Esophagus squamous epithelium (tissue), 5 donors: ENCODE measurements at regions not wholly inside any gene's neighbourhood (a gene's known extent, or its start where the extent isn't known, plus 50 kb on each side); places are given as distances from the start of the nearest gene placed in this dataset.
A peak's percentile ranks its signal among the peaks of the same experiment; 100 is the strongest.

ENCODE experiments used
- DNase-seq: peaks from one replicate; lab custom pipeline; 2025; lab: John Stamatoyannopoulos, UW
- H3K27ac ChIP-seq, 4 donors: fragments of 200-600 bp; sonication (generic); one replicate each; pipeline ENCODE4 v1.5.1; 2016 to 2019; ENCODE audit warnings: mild to moderate bottlenecking in 1 of 4
- H3K27me3 ChIP-seq, 4 donors: fragments of 200-600 bp; sonication (generic); 1 replicate in 3 of 4; 2 replicates in 1 of 4; pipeline versions ENCODE4 v1.5.1 to v1.6.0; 2017 to 2021; ENCODE audit warnings: antibody characterized with exemption in 1 of 4
- H3K36me3 ChIP-seq, 3 donors: fragments of 200-600 bp; sonication (generic); one replicate each; pipeline ENCODE4 v1.5.1; 2016 to 2019
- H3K4me1 ChIP-seq, 3 donors: fragments of 200-600 bp; sonication (generic); one replicate each; pipeline ENCODE4 v1.5.1; 2017 to 2019
- H3K4me3 ChIP-seq, 4 donors: fragments of 200-600 bp; sonication (generic); 1 replicate in 3 of 4; 2 replicates in 1 of 4; pipeline ENCODE4 v1.5.1; 2016 to 2019; ENCODE audit warnings: mild to moderate bottlenecking in 2 of 4, moderate library complexity in 1 of 4
- H3K9me3 ChIP-seq, 3 donors: fragments of 200-600 bp; sonication (generic); one replicate each; pipeline ENCODE4 v1.5.1; 2016 to 2019
- POLR2A ChIP-seq, 4 donors: fragments of 450-650 bp; IDR thresholded peaks; one replicate each; pipeline ENCODE4 v1.6.1; 2017; ENCODE audit warnings: antibody characterized with exemption in 4 of 4, mild to moderate bottlenecking in 4 of 4, moderate library complexity in 3 of 4
- WGBS, 2 donors: methylation state at CpG; one replicate each; pipeline ENCODE4 v1.1.5; 2018; 5-methylcytosine and 5-hydroxymethylcytosine counted together
- intact Hi-C: fragments of 100-400 bp; cut with DNase I; formaldehyde crosslinking; loops from one replicate; pipeline ENCODE4 v1.15.0; 2022
- TF ChIP-seq, protein P1 (sequence below), 6 experiments: fragments of 450-650 bp in 4 of 6; fragments of 200-600 bp in 2 of 6; sonication (generic) in 2 of 6; IDR thresholded peaks; one replicate each; pipeline ENCODE4 v1.5.1; 2016 to 2019; ENCODE audit warnings: antibody characterized with exemption in 6 of 6, mild to moderate bottlenecking in 4 of 6, moderate library complexity in 4 of 6
- donor health status: DM: yes; HTN: yes; CAD: no.

DNA sequence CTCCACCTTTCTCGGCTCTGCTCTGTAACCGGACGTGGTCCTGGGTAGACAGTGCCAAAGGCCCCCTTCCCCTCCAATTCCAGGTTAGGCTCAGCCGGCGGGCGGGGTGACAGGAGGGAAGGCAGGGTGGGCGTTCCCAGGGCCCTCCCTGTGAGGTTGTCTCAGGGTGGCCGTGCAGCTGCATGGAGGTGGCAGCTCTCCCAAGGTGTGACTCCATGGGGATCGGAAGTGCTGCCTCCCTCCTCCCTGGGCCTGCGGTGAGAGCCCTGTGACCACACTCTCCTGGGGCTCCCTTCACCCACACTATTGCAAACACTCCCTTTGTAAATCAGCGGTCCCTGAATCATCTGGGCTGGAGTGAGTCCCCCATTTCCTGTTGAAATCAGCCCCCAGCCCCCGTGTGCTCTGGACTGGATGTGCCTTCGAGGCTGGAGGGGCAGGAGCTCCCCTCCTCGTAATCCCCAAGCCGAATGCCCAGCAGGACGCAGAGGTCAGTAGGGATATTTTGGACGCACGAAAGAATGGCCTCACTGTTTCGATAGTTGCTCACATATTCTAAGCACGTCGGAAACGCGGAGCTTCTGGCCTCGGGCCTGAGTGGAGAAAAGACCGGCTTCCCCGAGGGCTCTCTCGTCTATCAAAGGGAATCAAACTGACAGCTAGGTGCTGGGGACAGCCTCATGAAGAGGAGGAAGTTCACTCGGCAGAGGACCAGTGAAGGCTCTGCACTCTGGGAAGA lies 107.6 kb upstream of the COL5A1 start:
- no peak for DNase-seq
- TF ChIP-seq, protein P1, sequence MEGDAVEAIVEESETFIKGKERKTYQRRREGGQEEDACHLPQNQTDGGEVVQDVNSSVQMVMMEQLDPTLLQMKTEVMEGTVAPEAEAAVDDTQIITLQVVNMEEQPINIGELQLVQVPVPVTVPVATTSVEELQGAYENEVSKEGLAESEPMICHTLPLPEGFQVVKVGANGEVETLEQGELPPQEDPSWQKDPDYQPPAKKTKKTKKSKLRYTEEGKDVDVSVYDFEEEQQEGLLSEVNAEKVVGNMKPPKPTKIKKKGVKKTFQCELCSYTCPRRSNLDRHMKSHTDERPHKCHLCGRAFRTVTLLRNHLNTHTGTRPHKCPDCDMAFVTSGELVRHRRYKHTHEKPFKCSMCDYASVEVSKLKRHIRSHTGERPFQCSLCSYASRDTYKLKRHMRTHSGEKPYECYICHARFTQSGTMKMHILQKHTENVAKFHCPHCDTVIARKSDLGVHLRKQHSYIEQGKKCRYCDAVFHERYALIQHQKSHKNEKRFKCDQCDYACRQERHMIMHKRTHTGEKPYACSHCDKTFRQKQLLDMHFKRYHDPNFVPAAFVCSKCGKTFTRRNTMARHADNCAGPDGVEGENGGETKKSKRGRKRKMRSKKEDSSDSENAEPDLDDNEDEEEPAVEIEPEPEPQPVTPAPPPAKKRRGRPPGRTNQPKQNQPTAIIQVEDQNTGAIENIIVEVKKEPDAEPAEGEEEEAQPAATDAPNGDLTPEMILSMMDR (IDR thresholded peaks at IDR 0.05), result no peak
- no peak for TF ChIP-seq POLR2A (IDR thresholded peaks at IDR 0.05)
- peaks cover 0 to 72% (median 0%) of the 10 kb centered on the region in 4 donors for H3K27me3 ChIP-seq
- H3K36me3 ChIP-seq, result no peaks in the 10 kb centered on the region
- H3K27ac ChIP-seq, result no peak overlapping the region
- peaks cover 0 to 12% (median 5%) of the 10 kb centered on the region in 3 donors for H3K4me1 ChIP-seq
- H3K4me3 ChIP-seq, result no peak overlapping the region
- H3K9me3 ChIP-seq, result peaks cover 0 to 13% (median 8%) of the 10 kb centered on the region in 3 donors
- intact Hi-C loops, result no loop called here
- 54 to 66% methylated on average over 6 to 19 of the region's 28 CpGs for WGBS, 2 donors

DNA sequence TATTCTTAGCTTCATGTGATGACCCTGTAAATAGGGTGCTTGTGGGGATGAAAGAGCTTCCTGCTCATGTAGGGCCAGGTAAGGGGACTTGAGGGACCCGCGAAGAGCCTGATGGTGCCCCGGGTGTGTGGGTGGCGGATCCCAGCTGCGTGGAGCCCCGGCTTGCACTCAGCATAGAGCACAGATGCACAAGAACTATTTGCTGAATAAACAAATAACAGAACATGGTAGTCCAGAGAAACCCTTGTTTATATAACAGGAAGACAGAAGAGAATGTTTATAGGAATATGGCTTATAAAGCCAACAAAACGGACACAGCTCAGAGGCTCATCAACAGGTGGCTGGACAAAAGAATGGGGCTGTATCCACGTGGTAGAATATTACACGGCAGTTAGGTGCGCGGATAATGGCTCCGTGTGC lies 106.9 kb upstream of the COL5A1 start:
- WGBS, 2 donors, result 43 to 55% methylated on average over 10 to 12 of the region's 12 CpGs
- Histone ChIP-seq H3K4me3 (no peak overlapping the region), H3K27me3 (peaks cover 0 to 73% (median 0%) of the 10 kb centered on the region in 4 donors), H3K4me1 (peaks cover 0 to 12% (median 6%) of the 10 kb centered on the region in 3 donors), H3K27ac (no peak overlapping the region), H3K36me3 (no peaks in the 10 kb centered on the region), H3K9me3 (peaks cover 0 to 13% (median 8%) of the 10 kb centered on the region in 3 donors)
- intact Hi-C loops, result no loop called here
- no peak for DNase-seq
- TF ChIP-seq, protein P1 (IDR thresholded peaks at IDR 0.05), result no peak

DNA sequence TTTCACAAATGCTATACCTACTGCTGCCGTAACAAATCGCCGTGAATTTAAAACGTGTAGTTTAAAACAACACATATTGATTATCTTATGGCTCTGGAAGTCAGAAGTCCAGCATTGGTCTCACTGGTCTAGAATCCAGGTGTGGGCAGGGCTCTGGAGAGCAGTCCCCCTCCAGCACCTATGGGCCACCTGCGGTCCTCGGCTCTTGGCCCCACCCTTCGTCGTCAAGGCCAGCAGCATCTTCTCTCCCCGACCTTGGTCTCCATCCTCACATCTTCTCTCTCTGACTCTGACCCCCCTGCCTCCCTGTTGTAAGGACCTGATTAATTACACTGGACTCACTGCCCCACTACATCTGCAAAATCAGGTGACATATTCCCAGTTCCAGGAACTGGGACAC lies 106.4 kb upstream of the COL5A1 start:
- peaks cover 0 to 8% (median 7%) of the 10 kb centered on the region in 3 donors for H3K9me3 ChIP-seq
- WGBS, 2 donors, result 90% methylated on average over 9 of the region's 9 CpGs
- no peak overlapping the region for H3K27ac ChIP-seq
- DNase-seq, result no peak
- H3K27me3 ChIP-seq, result peaks cover 0 to 71% (median 0%) of the 10 kb centered on the region in 4 donors
- peaks cover 0 to 12% (median 6%) of the 10 kb centered on the region in 3 donors for H3K4me1 ChIP-seq
- no peaks in the 10 kb centered on the region for H3K36me3 ChIP-seq
- TF ChIP-seq POLR2A (IDR thresholded peaks at IDR 0.05), result no peak
- TF ChIP-seq, protein P1 (IDR thresholded peaks at IDR 0.05), result no peak
- intact Hi-C loops, result no loop called here
- H3K4me3 ChIP-seq, result no peak overlapping the region

DNA sequence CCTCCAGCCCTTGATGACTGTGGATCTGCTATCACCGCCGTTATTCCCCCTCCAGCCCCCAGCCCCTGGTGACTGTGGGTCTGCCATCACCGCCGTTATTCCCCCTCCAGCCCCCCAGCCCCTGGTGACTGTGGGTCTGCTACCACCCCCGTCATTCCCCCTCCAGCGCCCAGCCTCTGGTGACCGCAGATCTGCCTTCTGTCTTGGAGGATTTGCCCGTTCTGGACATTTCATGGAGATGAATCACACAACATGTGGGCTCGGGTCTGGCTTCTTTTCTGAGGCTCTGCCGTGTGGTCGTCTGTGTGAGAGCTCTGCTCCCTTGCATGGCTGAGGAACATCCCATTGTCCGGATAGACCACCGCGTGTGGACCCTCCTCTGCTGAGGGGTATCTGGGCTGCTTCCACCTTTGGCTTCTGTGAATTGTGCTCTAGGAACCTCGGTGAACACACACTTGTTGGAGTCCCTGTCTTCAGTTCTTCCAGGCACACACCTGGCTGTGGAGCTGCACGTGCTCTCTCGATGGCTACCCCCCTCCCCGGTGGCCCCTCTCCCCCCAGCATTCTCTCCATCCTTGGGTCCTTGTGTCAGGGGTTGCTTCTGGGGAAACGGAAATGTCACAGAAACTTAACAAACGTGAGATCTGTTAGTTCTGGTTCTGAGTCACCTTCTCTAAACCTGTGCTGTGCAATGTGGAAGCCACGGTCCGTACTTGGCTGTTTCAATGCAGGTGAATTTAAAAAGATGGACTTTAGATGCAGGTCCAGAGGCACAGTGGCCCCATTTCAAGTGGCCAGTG lies 105.3 kb upstream of the COL5A1 start:
- peak overlapping the region in 1 of 4 donors; percentile 29 for H3K27ac ChIP-seq
- no peaks in the 10 kb centered on the region for H3K36me3 ChIP-seq
- intact Hi-C loops, result no loop called here
- DNase-seq, result no peak
- no peak for TF ChIP-seq POLR2A (IDR thresholded peaks at IDR 0.05)
- TF ChIP-seq, protein P1 (IDR thresholded peaks at IDR 0.05), result no peak
- H3K4me3 ChIP-seq, result no peak overlapping the region
- WGBS, 2 donors, result 59 to 68% methylated on average over 3 to 10 of the region's 22 CpGs
- H3K9me3 ChIP-seq, result no peaks in the 10 kb centered on the region
- H3K27me3 ChIP-seq, result peaks cover 0 to 78% (median 0%) of the 10 kb centered on the region in 4 donors
- H3K4me1 ChIP-seq, result peaks cover 0 to 12% (median 6%) of the 10 kb centered on the region in 3 donors

DNA sequence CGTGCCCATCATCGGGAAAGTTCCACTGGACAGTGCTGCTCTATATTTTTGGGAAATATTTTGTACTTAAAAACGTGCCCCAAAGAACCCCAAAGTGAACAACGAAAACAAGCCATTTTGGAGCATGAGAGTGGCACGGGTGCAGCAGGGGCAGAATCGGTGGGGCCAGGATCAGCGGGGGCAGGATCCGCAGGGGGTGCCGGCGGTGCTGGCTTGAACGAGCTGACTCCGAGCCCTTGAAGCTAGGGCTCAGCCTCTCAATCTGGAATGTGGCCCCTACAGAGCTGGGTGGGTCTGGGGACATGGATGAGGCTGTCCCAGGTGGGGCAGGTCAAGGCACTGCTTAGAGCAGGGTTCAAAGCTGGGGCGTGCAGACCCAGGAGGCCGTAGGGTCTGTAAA lies 104.7 kb upstream of the COL5A1 start:
- Histone ChIP-seq H3K36me3 (no peaks in the 10 kb centered on the region), H3K4me1 (peaks cover 0 to 12% (median 6%) of the 10 kb centered on the region in 3 donors), H3K27me3 (peaks cover 0 to 85% (median 0%) of the 10 kb centered on the region in 4 donors), H3K27ac (peak overlapping the region in 1 of 4 donors; percentile 65), H3K9me3 (no peaks in the 10 kb centered on the region), H3K4me3 (no peak overlapping the region)
- intact Hi-C loops, result no loop called here
- WGBS, 2 donors, result 86 to 87% methylated on average over 12 of the region's 14 CpGs
- DNase-seq, result no peak
- TF ChIP-seq, protein P1 (IDR thresholded peaks at IDR 0.05), result no peak
- no peak for TF ChIP-seq POLR2A (IDR thresholded peaks at IDR 0.05)
